Peyer's patch (tissue), 4 donors: ENCODE measurements at regions not wholly inside any gene's neighbourhood (a gene's known extent, or its start where the extent isn't known, plus 50 kb on each side); places are given as distances from the start of the nearest gene placed in this dataset.

Source experiments
- CTCF ChIP-seq, 6 experiments: fragments of 450-650 bp in 4 of 6; fragments of 200-600 bp in 2 of 6; sonication (generic) in 1 of 6; IDR thresholded peaks; one replicate each; pipeline ENCODE4 v1.5.1; 2017 to 2019; ENCODE audit warnings: antibody characterized with exemption in 6 of 6, mild to moderate bottlenecking in 3 of 6, moderate library complexity in 1 of 6
- POLR2A ChIP-seq, 2 donors: fragments of 450-650 bp; IDR thresholded peaks; one replicate each; pipeline ENCODE4 v1.5.1; 2017; ENCODE audit warnings: antibody characterized with exemption in 2 of 2, mild to moderate bottlenecking in 2 of 2, moderate library complexity in 2 of 2

DNA sequence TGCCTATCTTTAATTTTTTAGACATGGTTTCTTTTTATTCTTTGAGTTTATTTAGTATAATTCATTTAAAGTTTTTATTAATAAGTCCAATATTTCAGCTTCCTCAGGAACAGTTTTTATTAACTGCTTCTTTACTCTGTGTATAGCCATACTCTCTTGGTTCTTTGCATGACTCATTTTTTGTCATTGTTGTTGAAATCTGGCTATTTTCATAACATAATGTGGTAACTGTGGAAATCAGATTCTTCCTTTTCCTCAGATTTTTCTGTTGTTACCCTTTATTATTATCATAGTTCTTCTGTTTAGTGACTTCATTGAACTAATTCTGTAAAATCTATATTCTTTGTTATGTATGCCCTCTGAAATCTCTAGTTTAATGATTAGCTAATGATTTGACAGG lies 124.9 kb upstream of the CYSLTR1 start:
- TF ChIP-seq CTCF (IDR thresholded peaks at IDR 0.05) = no peak
- TF ChIP-seq POLR2A (IDR thresholded peaks at IDR 0.05) = no peak
